ENCODE measurements at regions not wholly inside any gene's neighbourhood (a gene's known extent, or its start where the extent isn't known, plus 50 kb on each side); places are given as distances from the start of the nearest gene placed in this dataset.

DNA sequence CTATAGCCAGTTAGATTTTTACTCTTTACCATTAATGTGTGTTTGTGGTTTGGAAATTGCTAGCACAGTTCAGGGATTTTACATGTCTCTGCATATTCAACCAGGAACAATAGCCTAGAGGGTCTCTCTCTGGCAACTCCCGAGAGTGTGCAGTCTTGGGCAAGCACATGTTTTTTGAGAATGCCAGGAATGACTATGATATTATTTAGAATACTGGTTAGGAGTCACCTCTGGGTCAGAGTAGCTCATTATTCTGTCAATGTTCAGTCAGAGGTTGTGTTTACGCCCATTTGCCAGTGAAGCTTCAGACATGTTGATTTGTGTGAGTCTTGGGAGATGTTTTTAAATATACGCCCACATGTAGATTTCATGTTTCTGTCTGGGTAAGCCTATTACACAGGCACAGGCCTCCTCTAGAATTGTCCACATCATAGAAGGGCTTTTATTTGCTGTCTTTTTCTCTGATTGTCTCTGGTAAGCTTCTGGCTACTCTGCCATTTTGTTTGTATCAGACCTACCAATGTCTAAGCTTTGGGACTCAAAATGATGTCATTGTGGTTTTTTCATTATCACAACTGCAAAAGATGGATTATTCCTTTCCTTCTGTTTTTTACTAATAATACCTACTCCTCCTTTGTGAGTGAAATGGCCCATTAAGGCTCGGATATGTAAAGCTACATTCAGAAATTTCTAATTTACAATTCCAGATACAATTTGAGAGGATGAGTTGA lies 203.1 kb upstream of the PPFIA2 start:
- TF ChIP-seq TAF1 (IDR thresholded peaks at IDR 0.05; ENCODE audit: low read depth, low read length) (no peak), PAX5 (IDR thresholded peaks at IDR 0.05; ENCODE audit: insufficient read depth, low read length, severe bottlenecking) (no peak), POLR2A (IDR thresholded peaks at IDR 0.05; ENCODE audit: low read depth, low read length) (no peak), POU2F2 (IDR thresholded peaks at IDR 0.05; ENCODE audit: low read depth, low read length) (no peak), POLR2AphosphoS5 (IDR thresholded peaks at IDR 0.05; ENCODE audit: low read depth, low read length) (no peak), SPI1 (IDR thresholded peaks at IDR 0.05; ENCODE audit: low read depth, low read length) (no peak)
- DNase-seq (ENCODE audit: insufficient read length, low spot score), result no peak
- no peak for FAIRE-seq

DNA sequence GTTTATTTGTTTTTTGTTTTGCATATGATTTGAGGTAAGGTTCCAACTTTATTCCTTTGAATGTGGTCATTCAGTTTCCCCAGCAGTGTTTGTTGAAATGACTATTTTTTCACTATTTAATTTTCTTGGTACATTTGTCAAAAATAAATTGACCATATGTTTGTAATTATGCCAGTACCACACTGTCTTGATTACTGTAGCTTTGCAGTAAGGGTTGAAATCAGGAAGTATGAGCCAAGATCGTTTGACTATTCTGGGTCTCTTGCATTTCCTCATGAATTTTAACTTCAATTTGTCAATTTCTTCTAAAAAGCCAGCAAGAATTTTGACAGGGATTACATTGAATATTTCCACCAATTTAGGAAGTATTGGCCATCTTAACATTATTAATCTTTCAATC lies 199.3 kb upstream of the PPFIA2 start:
- TF ChIP-seq SPI1 (IDR thresholded peaks at IDR 0.05; ENCODE audit: low read depth, low read length) (no peak), PAX5 (IDR thresholded peaks at IDR 0.05; ENCODE audit: insufficient read depth, low read length, severe bottlenecking) (no peak), POLR2AphosphoS5 (IDR thresholded peaks at IDR 0.05; ENCODE audit: low read depth, low read length) (no peak), TAF1 (IDR thresholded peaks at IDR 0.05; ENCODE audit: low read depth, low read length) (no peak), POU2F2 (IDR thresholded peaks at IDR 0.05; ENCODE audit: low read depth, low read length) (no peak), POLR2A (IDR thresholded peaks at IDR 0.05; ENCODE audit: low read depth, low read length) (no peak)
- FAIRE-seq, result no peak

DNA sequence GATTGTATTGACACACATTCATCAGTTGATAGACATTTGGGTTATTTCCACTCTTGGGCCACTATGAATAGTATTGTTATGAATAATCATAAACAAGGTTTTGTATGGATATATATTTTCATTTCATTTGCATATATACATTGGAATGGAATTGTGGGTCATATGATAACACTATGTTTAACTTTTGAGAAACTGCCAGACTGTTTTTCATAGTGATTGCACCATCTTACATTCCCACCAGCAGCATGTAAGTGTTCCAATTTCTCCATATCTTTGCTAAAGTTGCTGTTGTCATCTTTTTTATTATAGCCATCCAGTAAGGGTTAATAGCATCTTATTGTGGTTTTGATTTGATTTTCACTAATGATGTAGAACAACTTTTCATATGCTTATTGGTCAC lies 198.5 kb upstream of the PPFIA2 start:
- DNase-seq (ENCODE audit: insufficient read length, low spot score) (no peak), FAIRE-seq (no peak)
- no peak for TF ChIP-seq SPI1 (IDR thresholded peaks at IDR 0.05; ENCODE audit: low read depth, low read length)
- TF ChIP-seq PAX5 (IDR thresholded peaks at IDR 0.05; ENCODE audit: insufficient read depth, low read length, severe bottlenecking), result no peak
- no peak for TF ChIP-seq POLR2A (IDR thresholded peaks at IDR 0.05; ENCODE audit: low read depth, low read length)
- no peak for TF ChIP-seq TAF1 (IDR thresholded peaks at IDR 0.05; ENCODE audit: low read depth, low read length)
- TF ChIP-seq POLR2AphosphoS5 (IDR thresholded peaks at IDR 0.05; ENCODE audit: low read depth, low read length), result no peak
- TF ChIP-seq POU2F2 (IDR thresholded peaks at IDR 0.05; ENCODE audit: low read depth, low read length), result no peak

More for the DNA sequence above, 199.3 kb upstream of the PPFIA2 start:
- no peak for DNase-seq (ENCODE audit: insufficient read length, low spot score)

DNA sequence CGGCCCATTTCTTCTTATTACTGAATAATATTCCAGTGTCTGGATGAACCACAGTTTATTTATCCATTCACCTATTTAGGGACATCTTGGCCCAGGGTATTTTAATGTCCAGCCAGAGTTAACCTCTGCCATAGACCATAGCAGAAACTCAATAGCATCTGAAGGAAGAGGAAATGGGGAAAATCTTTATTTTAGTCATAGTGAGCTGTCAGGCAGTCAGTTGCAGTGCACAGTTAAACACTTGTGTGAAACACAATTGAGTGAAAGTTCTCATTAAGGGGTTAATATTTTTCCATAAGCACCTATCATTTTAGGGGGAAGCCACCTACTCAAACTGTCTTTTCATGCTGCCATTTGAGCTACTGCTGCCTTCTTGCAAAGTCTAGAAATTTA lies 197.3 kb upstream of the PPFIA2 start:
- no peak for FAIRE-seq
- no peak for TF ChIP-seq POLR2AphosphoS5 (IDR thresholded peaks at IDR 0.05; ENCODE audit: low read depth, low read length)
- no peak for TF ChIP-seq SPI1 (IDR thresholded peaks at IDR 0.05; ENCODE audit: low read depth, low read length)
- no peak for TF ChIP-seq PAX5 (IDR thresholded peaks at IDR 0.05; ENCODE audit: insufficient read depth, low read length, severe bottlenecking)
- TF ChIP-seq POLR2A (IDR thresholded peaks at IDR 0.05; ENCODE audit: low read depth, low read length), result no peak
- no peak for TF ChIP-seq TAF1 (IDR thresholded peaks at IDR 0.05; ENCODE audit: low read depth, low read length)
- no peak for TF ChIP-seq POU2F2 (IDR thresholded peaks at IDR 0.05; ENCODE audit: low read depth, low read length)
- no peak for DNase-seq (ENCODE audit: insufficient read length, low spot score)

GRCh38 chr12:81953541-81953940 lies 194.4 kb upstream of the PPFIA2 start:
- FAIRE-seq, result no peak
- no peak for TF ChIP-seq POU2F2 (IDR thresholded peaks at IDR 0.05; ENCODE audit: low read depth, low read length)
- no peak for TF ChIP-seq POLR2AphosphoS5 (IDR thresholded peaks at IDR 0.05; ENCODE audit: low read depth, low read length)
- no peak for TF ChIP-seq TAF1 (IDR thresholded peaks at IDR 0.05; ENCODE audit: low read depth, low read length)
- no peak for TF ChIP-seq PAX5 (IDR thresholded peaks at IDR 0.05; ENCODE audit: insufficient read depth, low read length, severe bottlenecking)
- TF ChIP-seq POLR2A (IDR thresholded peaks at IDR 0.05; ENCODE audit: low read depth, low read length), result no peak
- no peak for TF ChIP-seq SPI1 (IDR thresholded peaks at IDR 0.05; ENCODE audit: low read depth, low read length)

DNA sequence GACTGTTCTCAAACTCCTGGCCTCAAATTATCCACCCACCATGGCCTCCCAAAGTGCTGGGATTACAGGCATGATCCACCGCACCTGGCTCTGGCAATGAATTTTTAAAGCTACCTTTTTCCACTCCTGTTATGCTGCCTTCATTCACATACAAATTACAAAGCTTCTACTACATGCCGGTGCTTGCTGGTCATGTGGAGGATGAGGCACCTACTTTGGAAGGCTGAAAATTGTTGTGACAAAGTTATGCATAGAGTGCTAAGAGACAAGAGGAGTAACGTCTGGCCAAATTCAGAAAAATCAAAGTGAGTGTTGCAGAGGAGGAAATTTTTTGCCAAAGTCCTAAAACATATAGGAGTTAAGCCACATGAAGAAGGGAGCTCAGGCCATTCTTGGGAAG lies 191.7 kb upstream of the PPFIA2 start:
- TF ChIP-seq POLR2AphosphoS5 (IDR thresholded peaks at IDR 0.05; ENCODE audit: low read depth, low read length) (no peak), PAX5 (IDR thresholded peaks at IDR 0.05; ENCODE audit: insufficient read depth, low read length, severe bottlenecking) (no peak), SPI1 (IDR thresholded peaks at IDR 0.05; ENCODE audit: low read depth, low read length) (no peak), POLR2A (IDR thresholded peaks at IDR 0.05; ENCODE audit: low read depth, low read length) (no peak), POU2F2 (IDR thresholded peaks at IDR 0.05; ENCODE audit: low read depth, low read length) (no peak), TAF1 (IDR thresholded peaks at IDR 0.05; ENCODE audit: low read depth, low read length) (no peak)
- FAIRE-seq, result no peak

More at GRCh38 chr12:81953541-81953940, 194.4 kb upstream of the PPFIA2 start:
- no peak for DNase-seq (ENCODE audit: insufficient read length, low spot score)

GRCh38 chr12:81949841-81950308 lies 190.7 kb upstream of the PPFIA2 start:
- TF ChIP-seq POLR2AphosphoS5 (IDR thresholded peaks at IDR 0.05; ENCODE audit: low read depth, low read length) (no peak), TAF1 (IDR thresholded peaks at IDR 0.05; ENCODE audit: low read depth, low read length) (no peak), POU2F2 (IDR thresholded peaks at IDR 0.05; ENCODE audit: low read depth, low read length) (no peak), PAX5 (IDR thresholded peaks at IDR 0.05; ENCODE audit: insufficient read depth, low read length, severe bottlenecking) (no peak), SPI1 (IDR thresholded peaks at IDR 0.05; ENCODE audit: low read depth, low read length) (no peak), POLR2A (IDR thresholded peaks at IDR 0.05; ENCODE audit: low read depth, low read length) (no peak)
- DNase-seq (ENCODE audit: insufficient read length, low spot score) (no peak), FAIRE-seq (no peak)

More for the DNA sequence above, 191.7 kb upstream of the PPFIA2 start:
- no peak for DNase-seq (ENCODE audit: insufficient read length, low spot score)

DNA sequence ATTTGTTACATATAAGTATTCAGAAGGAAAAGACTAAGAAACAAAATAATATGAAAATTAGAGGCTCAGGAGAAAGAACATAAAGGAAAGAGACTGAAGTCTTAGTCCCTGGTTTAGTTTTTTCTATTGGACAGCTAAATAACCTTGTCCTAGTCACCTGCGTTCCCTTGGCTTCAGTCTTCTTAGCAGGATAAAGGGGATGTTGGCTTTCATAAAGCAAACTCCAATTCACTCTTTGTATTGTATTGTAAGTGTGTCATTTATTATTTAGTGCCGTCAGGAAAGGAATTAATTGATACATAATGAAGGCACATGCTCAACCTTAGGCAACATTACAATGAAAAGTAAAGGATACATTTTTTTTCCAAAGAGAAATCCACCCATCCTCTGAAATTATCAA lies 190.3 kb upstream of the PPFIA2 start:
- no peak for FAIRE-seq
- TF ChIP-seq TAF1 (IDR thresholded peaks at IDR 0.05; ENCODE audit: low read depth, low read length) (no peak), POLR2A (IDR thresholded peaks at IDR 0.05; ENCODE audit: low read depth, low read length) (no peak), POLR2AphosphoS5 (IDR thresholded peaks at IDR 0.05; ENCODE audit: low read depth, low read length) (no peak), POU2F2 (IDR thresholded peaks at IDR 0.05; ENCODE audit: low read depth, low read length) (no peak), PAX5 (IDR thresholded peaks at IDR 0.05; ENCODE audit: insufficient read depth, low read length, severe bottlenecking) (no peak), SPI1 (IDR thresholded peaks at IDR 0.05; ENCODE audit: low read depth, low read length) (no peak)
- no peak for DNase-seq (ENCODE audit: insufficient read length, low spot score)

DNA sequence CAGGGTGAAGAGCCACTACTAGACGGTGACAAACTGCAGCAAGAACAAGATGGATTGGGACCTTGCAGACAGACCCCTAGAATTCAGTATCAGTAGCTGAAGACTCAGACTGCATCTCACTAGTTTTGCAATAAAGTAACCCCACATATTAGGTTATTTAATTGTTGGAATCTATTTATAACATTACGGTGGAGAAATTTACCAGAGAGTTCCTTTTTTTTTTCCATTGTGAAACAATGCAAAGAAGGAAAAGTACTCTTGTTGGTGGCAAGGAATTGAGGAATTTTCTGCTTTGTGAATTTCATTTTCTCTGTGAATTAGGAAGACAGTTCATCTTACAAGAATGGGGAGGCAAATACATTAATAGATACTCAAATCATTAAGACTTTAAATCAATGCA lies 185.7 kb upstream of the PPFIA2 start:
- TF ChIP-seq SPI1 (IDR thresholded peaks at IDR 0.05; ENCODE audit: low read depth, low read length) (no peak), PAX5 (IDR thresholded peaks at IDR 0.05; ENCODE audit: insufficient read depth, low read length, severe bottlenecking) (no peak), POU2F2 (IDR thresholded peaks at IDR 0.05; ENCODE audit: low read depth, low read length) (no peak), POLR2AphosphoS5 (IDR thresholded peaks at IDR 0.05; ENCODE audit: low read depth, low read length) (no peak), POLR2A (IDR thresholded peaks at IDR 0.05; ENCODE audit: low read depth, low read length) (no peak), TAF1 (IDR thresholded peaks at IDR 0.05; ENCODE audit: low read depth, low read length) (no peak)
- DNase-seq (ENCODE audit: insufficient read length, low spot score), result no peak
- FAIRE-seq, result no peak

Data from GM12891 (cell line).